22Rv1 (cell line): ENCODE measurements at regions not wholly inside any gene's neighbourhood (a gene's known extent, or its start where the extent isn't known, plus 50 kb on each side); places are given as distances from the start of the nearest gene placed in this dataset.

Source experiments
- H3K27ac ChIP-seq: fragments of 450-650 bp; 2 replicates; pipeline ENCODE4 v1.5.1; 2017
- ZFX ChIP-seq: fragments of 450-650 bp; IDR thresholded peaks from 2 replicates; pipeline ENCODE4 v1.6.1; 2017; ENCODE audit warnings: antibody characterized with exemption, borderline replicate concordance
- TF ChIP-seq, protein P1 (sequence below): fragments of 450-650 bp; IDR thresholded peaks from 2 replicates; pipeline ENCODE4 v1.5.1; 2017; ENCODE audit warnings: mild to moderate bottlenecking

DNA sequence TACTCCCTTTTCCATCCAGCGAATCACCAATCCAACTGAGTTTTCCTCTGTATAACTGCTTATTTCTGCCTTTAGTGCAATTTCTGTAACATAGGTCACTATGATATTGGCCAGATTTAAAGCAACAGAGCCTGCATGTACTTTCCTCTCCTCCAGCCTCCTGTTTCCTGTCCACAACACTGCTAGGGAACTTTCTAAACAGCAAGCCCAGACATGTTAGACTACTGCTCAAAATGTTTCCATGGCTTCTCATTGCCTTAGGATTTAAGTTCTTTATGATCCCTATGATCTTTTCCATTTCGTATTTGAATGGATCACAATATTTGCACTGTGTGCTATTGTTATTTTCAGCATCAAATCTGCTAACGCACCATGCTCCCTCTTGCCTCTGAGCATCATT is 481.7 kb upstream of the SLC10A2 start:
- H3K27ac ChIP-seq = no peak overlapping the region
- TF ChIP-seq, protein P1, sequence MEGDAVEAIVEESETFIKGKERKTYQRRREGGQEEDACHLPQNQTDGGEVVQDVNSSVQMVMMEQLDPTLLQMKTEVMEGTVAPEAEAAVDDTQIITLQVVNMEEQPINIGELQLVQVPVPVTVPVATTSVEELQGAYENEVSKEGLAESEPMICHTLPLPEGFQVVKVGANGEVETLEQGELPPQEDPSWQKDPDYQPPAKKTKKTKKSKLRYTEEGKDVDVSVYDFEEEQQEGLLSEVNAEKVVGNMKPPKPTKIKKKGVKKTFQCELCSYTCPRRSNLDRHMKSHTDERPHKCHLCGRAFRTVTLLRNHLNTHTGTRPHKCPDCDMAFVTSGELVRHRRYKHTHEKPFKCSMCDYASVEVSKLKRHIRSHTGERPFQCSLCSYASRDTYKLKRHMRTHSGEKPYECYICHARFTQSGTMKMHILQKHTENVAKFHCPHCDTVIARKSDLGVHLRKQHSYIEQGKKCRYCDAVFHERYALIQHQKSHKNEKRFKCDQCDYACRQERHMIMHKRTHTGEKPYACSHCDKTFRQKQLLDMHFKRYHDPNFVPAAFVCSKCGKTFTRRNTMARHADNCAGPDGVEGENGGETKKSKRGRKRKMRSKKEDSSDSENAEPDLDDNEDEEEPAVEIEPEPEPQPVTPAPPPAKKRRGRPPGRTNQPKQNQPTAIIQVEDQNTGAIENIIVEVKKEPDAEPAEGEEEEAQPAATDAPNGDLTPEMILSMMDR = no peak
- TF ChIP-seq ZFX = no peak

DNA sequence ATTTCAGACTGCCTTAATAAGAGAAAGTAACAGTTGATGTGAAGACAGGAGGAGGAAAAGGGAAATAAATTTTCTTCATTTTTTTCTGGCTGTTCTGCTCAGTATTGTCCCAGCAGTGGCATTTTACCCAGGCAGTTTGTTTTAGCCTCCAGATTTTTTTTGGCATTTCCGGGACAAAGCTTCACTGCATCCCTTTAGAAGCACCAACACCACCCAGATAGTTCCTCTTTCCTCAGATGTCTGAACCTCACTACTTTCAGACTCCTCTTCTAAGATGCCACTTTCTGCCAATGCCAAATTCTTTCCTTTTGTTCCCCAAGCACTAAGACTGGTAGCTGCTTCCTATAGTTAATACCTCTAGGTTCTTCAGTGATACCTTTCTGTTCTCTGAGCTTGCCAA is 480.1 kb upstream of the SLC10A2 start:
- TF ChIP-seq ZFX = no peak
- TF ChIP-seq, protein P1 = no peak
- no peak overlapping the region for H3K27ac ChIP-seq

DNA sequence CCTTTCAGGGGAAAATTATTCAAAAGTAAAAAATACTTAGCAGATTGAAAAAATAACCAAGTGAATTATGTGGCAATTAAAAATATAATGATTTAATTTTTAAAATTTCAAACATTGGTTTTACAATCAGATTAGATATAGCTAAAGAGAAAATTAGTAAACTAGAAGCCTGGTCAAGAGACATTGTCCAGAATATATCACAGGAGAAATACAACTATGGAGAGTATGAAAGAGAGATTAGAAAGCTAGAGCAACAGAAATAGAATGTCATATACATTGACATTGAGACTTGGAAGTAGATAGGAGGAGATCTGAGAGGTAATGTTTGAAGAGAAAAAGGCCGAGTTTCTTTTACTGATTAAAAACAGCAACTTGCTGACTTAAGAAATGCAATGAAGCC is 476.4 kb upstream of the SLC10A2 start:
- H3K27ac ChIP-seq = no peak overlapping the region
- no peak for TF ChIP-seq ZFX
- TF ChIP-seq, protein P1 = no peak

DNA sequence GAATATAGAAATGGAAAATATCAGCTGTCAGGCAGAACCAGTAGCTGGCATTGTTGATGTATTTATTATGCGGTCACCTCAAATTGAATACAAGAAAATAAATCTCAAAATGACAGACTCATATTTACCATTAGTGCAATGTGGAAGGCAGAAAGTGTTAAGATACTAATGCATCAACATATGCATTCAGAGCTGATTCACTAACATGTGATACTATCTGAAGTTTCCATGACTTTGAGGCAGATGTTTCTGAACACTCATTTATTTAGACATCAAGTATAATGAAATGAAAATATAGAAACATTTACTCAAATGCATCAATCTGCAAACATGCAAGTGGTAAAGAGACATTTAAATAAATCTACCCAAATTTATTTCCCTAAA is 474.2 kb upstream of the SLC10A2 start:
- no peak for TF ChIP-seq ZFX
- TF ChIP-seq, protein P1 = no peak
- H3K27ac ChIP-seq = no peak overlapping the region

DNA sequence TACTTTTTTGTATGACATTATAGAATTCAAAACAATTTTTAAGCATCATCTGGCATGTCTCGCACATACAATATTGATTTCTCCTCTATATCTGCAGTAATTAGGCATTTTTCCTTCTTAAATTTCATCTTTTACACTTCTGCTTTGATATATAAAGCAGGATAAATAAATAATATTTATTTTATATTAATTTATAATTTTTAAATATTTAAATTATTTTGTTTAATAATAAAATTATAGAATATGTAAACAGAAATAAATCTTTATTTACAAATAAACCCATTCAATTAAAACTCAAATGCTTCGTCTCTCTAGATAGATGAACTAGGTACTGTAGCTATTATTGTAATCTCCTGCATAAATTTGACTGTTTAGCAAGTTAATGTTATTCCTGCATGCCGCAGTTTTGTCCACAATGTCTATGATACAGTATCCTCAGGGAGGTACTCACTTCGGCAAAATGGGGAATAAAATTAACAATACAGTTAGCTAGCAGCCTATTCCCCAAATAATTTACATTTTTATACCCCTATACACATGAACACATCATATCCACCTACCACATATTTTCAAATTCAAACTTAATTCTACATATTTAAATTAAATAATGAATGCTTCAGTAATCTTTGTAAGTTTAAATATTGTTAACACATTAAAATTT is 473.6 kb upstream of the SLC10A2 start:
- H3K27ac ChIP-seq = no peak overlapping the region
- TF ChIP-seq, protein P1 = no peak
- no peak for TF ChIP-seq ZFX

DNA sequence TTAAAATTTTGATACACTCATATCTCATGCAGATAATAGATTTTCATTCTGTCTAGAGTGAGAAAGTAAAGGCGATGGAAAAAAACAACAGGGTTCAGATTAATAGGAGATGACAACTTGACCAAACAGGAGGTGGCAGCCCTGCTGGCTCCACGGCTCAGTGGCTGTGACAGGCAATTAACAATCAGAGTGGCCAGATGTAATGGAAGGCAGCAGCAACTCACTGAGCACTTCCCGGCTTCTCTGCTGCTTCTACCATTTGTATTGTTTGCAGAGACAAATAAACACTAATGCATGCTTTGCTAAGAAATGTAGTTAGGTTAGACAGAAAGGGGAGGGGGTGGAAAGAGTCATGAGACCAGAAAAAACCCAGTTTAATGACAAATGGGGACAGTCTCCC is 473.0 kb upstream of the SLC10A2 start:
- TF ChIP-seq, protein P1 = no peak
- H3K27ac ChIP-seq = no peak overlapping the region

DNA sequence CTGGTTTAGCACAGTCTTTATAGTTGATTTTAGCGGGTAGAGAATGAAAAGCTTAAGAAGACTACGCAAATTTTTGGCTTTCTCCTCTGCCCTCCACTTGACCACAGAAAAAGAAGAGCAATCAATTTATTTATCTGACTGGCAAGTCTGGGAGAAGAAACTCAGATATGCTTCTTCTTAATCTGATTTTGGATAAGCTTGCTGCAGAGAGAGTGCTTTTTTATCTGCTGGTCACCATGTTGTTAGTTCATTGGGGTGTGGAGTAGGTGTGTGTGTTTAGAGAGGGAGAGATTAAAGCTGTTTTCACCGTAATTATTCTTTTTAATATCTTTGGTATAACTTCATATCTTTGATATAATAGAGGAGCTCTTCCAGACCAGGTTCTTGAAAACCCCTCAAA is 471.4 kb upstream of the SLC10A2 start:
- no peak for TF ChIP-seq ZFX
- TF ChIP-seq, protein P1 = no peak
- H3K27ac ChIP-seq = no peak overlapping the region
